GM12878 (cell line): ENCODE measurements at regions not wholly inside any gene's neighbourhood (a gene's known extent, or its start where the extent isn't known, plus 50 kb on each side); places are given as distances from the start of the nearest gene placed in this dataset.

Experiments
- ATAC-seq: fragments of 200-7000 bp; cut with Tn5 transposase; 3 replicates; pipeline ENCODE4 v1.9.1; 2020; ENCODE audit warnings: mild to moderate bottlenecking, moderate library complexity
- BruUV-seq: library from RNA; stranded (reverse); fragments of 400-500 nt; replicated peaks from 2 replicates; lab custom pipeline; 2021; lab: Mats Ljungman, UMichigan
- CTCF ChIA-PET: fragments of 300-600 bp; sonication (Branson Sonifier 250); formaldehyde crosslinking; extraction: SDS; loops from one replicate; lab custom pipeline; 2021; ENCODE audit warnings: inconsistent platforms; lab: Yijun Ruan, JAX
- POLR2A ChIA-PET: fragments of 350-600 bp; formaldehyde crosslinking; extraction: SDS; loops from one replicate; lab custom pipeline; 2021; ENCODE audit warnings: inconsistent platforms; lab: Charles Lee
- RAD21 ChIA-PET: fragments of 300-600 bp; sonication (Branson Sonifier 250); formaldehyde crosslinking; loops from one replicate; lab custom pipeline; 2023; ENCODE audit warnings: antibody characterized with exemption; ENCODE audit not compliant: unreplicated experiment; lab: Charles Lee
- SMC1A ChIA-PET: fragments of 300-600 bp; sonication (Branson Sonifier 250); formaldehyde crosslinking; loops from one replicate; lab custom pipeline; 2023; ENCODE audit not compliant: unreplicated experiment, uncharacterized antibody; lab: Charles Lee
- DNase-seq: peaks from one replicate; pipeline ENCODE4 v3.0.0-alpha.2; 2011; ENCODE audit warnings: low read depth, low spot score
- FAIRE-seq: peaks from 3 replicates; lab custom pipeline; 2011; peaks lifted over from hg19 to GRCh38; lab: Jason Lieb, UNC
- H2AFZ ChIP-seq: 2 replicates; pipeline ENCODE4 v1.6.0; 2011; ENCODE audit warnings: low read depth, low read length, control low read depth; ENCODE audit not compliant: control insufficient read depth
- H3K27ac ChIP-seq: 2 replicates; pipeline ENCODE4 v1.5.1; 2011; ENCODE audit warnings: control low read depth; ENCODE audit not compliant: control insufficient read depth, insufficient read depth
- H3K27me3 ChIP-seq, 2 experiments: replicated peaks in 1 of 2; 2 replicates each; pipeline versions ENCODE4 v1.6.0 to v1.6.1; 2011; ENCODE audit warnings: low read length in 1 of 2; ENCODE audit not compliant: control insufficient read depth in 2 of 2, insufficient read depth in 2 of 2
- H3K36me3 ChIP-seq, 2 experiments: 2 replicates each; pipeline ENCODE4 v1.5.1; 2011; ENCODE audit warnings: low read length in 1 of 2; ENCODE audit not compliant: control insufficient read depth in 2 of 2, insufficient read depth in 2 of 2
- H3K4me1 ChIP-seq: 2 replicates; pipeline ENCODE4 v1.6.1; 2011; ENCODE audit warnings: mild to moderate bottlenecking, low read length, moderate library complexity, mixed read lengths; ENCODE audit not compliant: control insufficient read depth, insufficient read depth
- H3K4me2 ChIP-seq: 2 replicates; pipeline ENCODE4 v1.6.0; 2011; ENCODE audit warnings: control low read depth; ENCODE audit not compliant: control insufficient read depth, insufficient read depth
- H3K4me3 ChIP-seq: fragments of 200-600 bp; sonication (generic); 2 replicates; pipeline ENCODE4 v1.5.1; 2016
- H3K79me2 ChIP-seq: 2 replicates; pipeline ENCODE4 v1.6.0; 2011; ENCODE audit warnings: low read length; ENCODE audit not compliant: control insufficient read depth, insufficient read depth
- H3K9ac ChIP-seq: 2 replicates; pipeline ENCODE4 v1.8.0; 2011; ENCODE audit warnings: low read length, control low read depth, mixed read lengths; ENCODE audit not compliant: control insufficient read depth, insufficient read depth
- H3K9me3 ChIP-seq: replicated peaks from 3 replicates; pipeline ENCODE4 v1.5.1; 2011; ENCODE audit warnings: mild to moderate bottlenecking, low read length; ENCODE audit not compliant: control insufficient read depth, insufficient read depth
- H4K20me1 ChIP-seq: 2 replicates; pipeline ENCODE4 v1.6.0; 2011; ENCODE audit not compliant: control insufficient read depth, insufficient read depth
- ATF7 ChIP-seq: fragments of 450-650 bp; IDR thresholded peaks from 2 replicates; pipeline ENCODE4 v1.6.1; 2016; ENCODE audit warnings: low read depth, mild to moderate bottlenecking
- BACH1 ChIP-seq: fragments of 450-650 bp; IDR thresholded peaks from 2 replicates; pipeline ENCODE4 v1.6.1; 2017; ENCODE audit warnings: mild to moderate bottlenecking, borderline replicate concordance
- CBFB ChIP-seq: IDR thresholded peaks from 2 replicates; pipeline ENCODE4 v1.6.1; 2016; ENCODE audit warnings: antibody characterized with exemption, low read depth
- E4F1 ChIP-seq: fragments of 450-650 bp; IDR thresholded peaks from 2 replicates; pipeline ENCODE4 v1.6.1; 2018; ENCODE audit warnings: borderline replicate concordance, mild to moderate bottlenecking; ENCODE audit not compliant: partially characterized antibody
- ETV6 ChIP-seq, 2 experiments: fragments of 450-650 bp in 1 of 2; IDR thresholded peaks in 1 of 2; conservative IDR thresholded peaks in 1 of 2; 2 replicates each; pipeline ENCODE4 v1.6.1; 2014; ENCODE audit warnings: antibody characterized with exemption in 1 of 2, borderline replicate concordance in 1 of 2, low read depth in 1 of 2, mild to moderate bottlenecking in 1 of 2, moderate library complexity in 1 of 2
- HDAC6 ChIP-seq: fragments of 200-600 bp; sonication (generic); IDR thresholded peaks from one replicate; pipeline ENCODE4 v1.8.0; 2017; ENCODE audit warnings: antibody characterized with exemption; ENCODE audit not compliant: unreplicated experiment
- NFXL1 ChIP-seq: fragments of 450-650 bp; IDR thresholded peaks from 2 replicates; pipeline ENCODE4 v1.6.1; 2017; ENCODE audit warnings: antibody characterized with exemption, mild to moderate bottlenecking, borderline replicate concordance
- POLR2A ChIP-seq: IDR thresholded peaks from 2 replicates; pipeline ENCODE4 v1.6.1; 2011; ENCODE audit warnings: low read depth, mild to moderate bottlenecking, low read length
- SPI1 ChIP-seq: IDR thresholded peaks from 2 replicates; pipeline ENCODE4 v1.6.1; 2011; ENCODE audit warnings: low read depth, mild to moderate bottlenecking, low read length, moderate library complexity, borderline replicate concordance; ENCODE audit not compliant: insufficient read depth
- TAF1 ChIP-seq: IDR thresholded peaks from 2 replicates; pipeline ENCODE4 v1.6.1; 2011; ENCODE audit warnings: mild to moderate bottlenecking, low read depth, low read length, borderline replicate concordance
- ZNF207 ChIP-seq: fragments of 450-650 bp; IDR thresholded peaks from 2 replicates; pipeline ENCODE4 v1.6.1; 2014; ENCODE audit warnings: antibody characterized with exemption, mild to moderate bottlenecking, borderline replicate concordance
- ZZZ3 ChIP-seq: IDR thresholded peaks from 2 replicates; pipeline ENCODE4 v1.6.1; 2011; ENCODE audit warnings: low read depth; ENCODE audit not compliant: control insufficient read depth, insufficient read length
- WGBS: methylation state at CpG from one replicate; pipeline ENCODE4 v1.1.6; 2016; ENCODE audit warnings: low lambda C conversion rate; ENCODE audit not compliant: insufficient replicate concordance, insufficient coverage; ENCODE audit errors: missing lambda C conversion rate; 5-methylcytosine and 5-hydroxymethylcytosine counted together
- in situ Hi-C: fragments of 300-500 bp; cut with MboI; formaldehyde crosslinking; loops from 9 replicates; pipeline ENCODE4 v1.14.3; 2018; ENCODE audit warnings: mixed read lengths
- intact Hi-C: fragments of 100-400 bp; cut with micrococcal nuclease; formaldehyde crosslinking; loops from one replicate; pipeline ENCODE4 v1.14.2; 2022; ENCODE audit not compliant: unreplicated experiment
- TF ChIP-seq, protein P1 (sequence below): fragments of 450-650 bp; conservative IDR thresholded peaks from 2 replicates; pipeline ENCODE4 v1.6.1; 2017; ENCODE audit warnings: mild to moderate bottlenecking, moderate library complexity
- TF ChIP-seq, protein P2 (sequence below): fragments of 450-650 bp; formaldehyde crosslinking; IDR thresholded peaks from 2 replicates; pipeline ENCODE4 v1.4.0; 2022; ENCODE audit warnings: mild to moderate bottlenecking, moderate library complexity

DNA sequence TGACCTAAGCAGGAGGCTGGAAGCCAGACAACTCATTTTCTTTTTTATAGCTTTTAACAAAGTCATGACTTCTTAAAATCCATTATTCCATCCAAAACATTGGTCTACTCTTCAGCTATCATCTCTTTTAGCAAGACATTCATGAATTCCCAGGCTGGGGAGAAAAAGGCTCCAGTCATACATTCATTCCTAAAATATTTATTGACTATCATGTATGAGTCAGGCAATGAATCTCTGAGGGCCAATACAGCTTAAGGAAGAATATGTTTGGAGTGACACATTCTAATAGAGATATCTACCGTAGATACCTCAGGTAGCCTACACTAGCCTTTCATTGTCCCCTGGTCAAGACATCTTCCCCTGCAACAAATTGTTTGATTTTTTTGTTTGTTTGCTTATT, 196.4 kb upstream of the NANOGP8 start:
- intact Hi-C loops, result no loop called here
- ATAC-seq (no peak), FAIRE-seq (no peak), DNase-seq (no peak)
- Histone ChIP-seq H3K9me3 (no peaks in the 10 kb centered on the region; the same call in 2 of the 3 replicates), H3K9ac (no peak overlapping the region), H3K4me3 (no peak overlapping the region), H3K4me2 (no peak overlapping the region), H2AFZ (no peak overlapping the region), H3K36me3 (no peaks in the 10 kb centered on the region), H3K4me1 (no peaks in the 10 kb centered on the region), H4K20me1 (no peaks in the 10 kb centered on the region), H3K27me3 (no peaks in the 10 kb centered on the region), H3K79me2 (no peaks in the 10 kb centered on the region), H3K27ac (no peak overlapping the region)
- ChIA-PET CTCF (interaction anchor here (0.9 to 1.4 kb wide), 3 partner anchors 8 to 163 kb away, joined by 3 to 4 read pairs (median 3); no protein-coding TSS in a partner anchor), RAD21 (no interaction called here), POLR2A (no interaction called here), SMC1A (no interaction called here)
- 40% methylated on average over 1 of the region's 1 CpG for WGBS
- BruUV-seq, result no TSS peak
- in situ Hi-C loops, result no loop called here
- TF ChIP-seq E4F1, result no peak
- no peak for TF ChIP-seq TAF1
- TF ChIP-seq BACH1, result no peak
- no peak for TF ChIP-seq NFXL1
- TF ChIP-seq, protein P1, sequence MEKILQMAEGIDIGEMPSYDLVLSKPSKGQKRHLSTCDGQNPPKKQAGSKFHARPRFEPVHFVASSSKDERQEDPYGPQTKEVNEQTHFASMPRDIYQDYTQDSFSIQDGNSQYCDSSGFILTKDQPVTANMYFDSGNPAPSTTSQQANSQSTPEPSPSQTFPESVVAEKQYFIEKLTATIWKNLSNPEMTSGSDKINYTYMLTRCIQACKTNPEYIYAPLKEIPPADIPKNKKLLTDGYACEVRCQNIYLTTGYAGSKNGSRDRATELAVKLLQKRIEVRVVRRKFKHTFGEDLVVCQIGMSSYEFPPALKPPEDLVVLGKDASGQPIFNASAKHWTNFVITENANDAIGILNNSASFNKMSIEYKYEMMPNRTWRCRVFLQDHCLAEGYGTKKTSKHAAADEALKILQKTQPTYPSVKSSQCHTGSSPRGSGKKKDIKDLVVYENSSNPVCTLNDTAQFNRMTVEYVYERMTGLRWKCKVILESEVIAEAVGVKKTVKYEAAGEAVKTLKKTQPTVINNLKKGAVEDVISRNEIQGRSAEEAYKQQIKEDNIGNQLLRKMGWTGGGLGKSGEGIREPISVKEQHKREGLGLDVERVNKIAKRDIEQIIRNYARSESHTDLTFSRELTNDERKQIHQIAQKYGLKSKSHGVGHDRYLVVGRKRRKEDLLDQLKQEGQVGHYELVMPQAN, result no peak
- no peak for TF ChIP-seq CBFB
- TF ChIP-seq ETV6 (conservative IDR thresholded peaks at IDR 0.05 in 1 of 2, IDR thresholded peaks at IDR 0.05 in 1 of 2; ENCODE audit: borderline replicate concordance in 1 of 2, low read depth in 1 of 2), result no peak
- TF ChIP-seq HDAC6, result no peak
- TF ChIP-seq ZZZ3, result no peak
- TF ChIP-seq, protein P2, sequence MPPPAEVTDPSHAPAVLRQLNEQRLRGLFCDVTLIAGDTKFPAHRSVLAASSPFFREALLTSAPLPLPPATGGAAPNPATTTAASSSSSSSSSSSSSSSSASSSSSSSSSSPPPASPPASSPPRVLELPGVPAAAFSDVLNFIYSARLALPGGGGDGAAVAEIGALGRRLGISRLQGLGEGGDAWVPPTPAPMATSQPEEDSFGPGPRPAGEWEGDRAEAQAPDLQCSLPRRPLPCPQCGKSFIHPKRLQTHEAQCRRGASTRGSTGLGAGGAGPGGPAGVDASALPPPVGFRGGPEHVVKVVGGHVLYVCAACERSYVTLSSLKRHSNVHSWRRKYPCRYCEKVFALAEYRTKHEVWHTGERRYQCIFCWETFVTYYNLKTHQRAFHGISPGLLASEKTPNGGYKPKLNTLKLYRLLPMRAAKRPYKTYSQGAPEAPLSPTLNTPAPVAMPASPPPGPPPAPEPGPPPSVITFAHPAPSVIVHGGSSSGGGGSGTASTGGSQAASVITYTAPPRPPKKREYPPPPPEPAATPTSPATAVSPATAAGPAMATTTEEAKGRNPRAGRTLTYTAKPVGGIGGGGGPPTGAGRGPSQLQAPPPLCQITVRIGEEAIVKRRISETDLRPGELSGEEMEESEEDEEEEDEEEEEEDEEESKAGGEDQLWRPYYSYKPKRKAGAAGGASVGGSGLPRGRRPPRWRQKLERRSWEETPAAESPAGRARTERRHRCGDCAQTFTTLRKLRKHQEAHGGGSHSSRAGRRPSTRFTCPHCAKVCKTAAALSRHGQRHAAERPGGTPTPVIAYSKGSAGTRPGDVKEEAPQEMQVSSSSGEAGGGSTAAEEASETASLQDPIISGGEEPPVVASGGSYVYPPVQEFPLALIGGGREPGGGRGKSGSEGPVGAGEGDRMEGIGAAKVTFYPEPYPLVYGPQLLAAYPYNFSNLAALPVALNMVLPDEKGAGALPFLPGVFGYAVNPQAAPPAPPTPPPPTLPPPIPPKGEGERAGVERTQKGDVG, result no peak
- no peak for TF ChIP-seq ATF7
- TF ChIP-seq POLR2A, result no peak
- no peak for TF ChIP-seq ZNF207
- no peak for TF ChIP-seq SPI1
